K562 (cell line): ENCODE measurements at regions not wholly inside any gene's neighbourhood (a gene's known extent, or its start where the extent isn't known, plus 50 kb on each side); places are given as distances from the start of the nearest gene placed in this dataset.

Experiments
- HEY1 ChIP-seq: fragments of 250-450 bp; sonication (Bioruptor Pico); IDR thresholded peaks from 2 replicates; pipeline ENCODE4 v1.5.0; 2020; ENCODE audit warnings: mild to moderate bottlenecking, moderate library complexity, borderline replicate concordance
- KAT8 ChIP-seq: fragments of 450-650 bp; IDR thresholded peaks from 2 replicates; pipeline ENCODE4 v1.6.1; 2016; ENCODE audit warnings: low read depth, mild to moderate bottlenecking
- POLR2AphosphoS5 ChIP-seq: IDR thresholded peaks from 2 replicates; pipeline ENCODE4 v1.6.1; 2011; ENCODE audit warnings: mild to moderate bottlenecking, low read depth, low read length, moderate library complexity; ENCODE audit not compliant: control insufficient read depth, insufficient read depth
- POLR2H ChIP-seq: IDR thresholded peaks from 2 replicates; pipeline ENCODE4 v1.6.1; 2016; ENCODE audit warnings: missing genetic modification characterization, low read depth, mild to moderate bottlenecking, control low read depth, missing compliant biosample characterization, moderate library complexity
- SIX5 ChIP-seq, 2 experiments: IDR thresholded peaks; 2 replicates each; pipeline ENCODE4 v1.6.1; 2011; ENCODE audit warnings: low read length in 2 of 2, borderline replicate concordance in 1 of 2, low read depth in 1 of 2, mild to moderate bottlenecking in 1 of 2, moderate library complexity in 1 of 2; ENCODE audit not compliant: insufficient read depth in 1 of 2
- SOX6 ChIP-seq: fragments of 450-650 bp; IDR thresholded peaks from 2 replicates; pipeline ENCODE4 v1.6.1; 2014; ENCODE audit warnings: mild to moderate bottlenecking
- ZBTB7A ChIP-seq: IDR thresholded peaks from 2 replicates; pipeline ENCODE4 v1.6.1; 2011; ENCODE audit warnings: low read depth, mild to moderate bottlenecking, low read length, moderate library complexity, borderline replicate concordance; ENCODE audit not compliant: control insufficient read depth
- ZNF174 ChIP-seq: fragments of 250-450 bp; sonication (Bioruptor Pico); IDR thresholded peaks from 2 replicates; pipeline ENCODE4 v1.4.0; 2020; ENCODE audit warnings: mild to moderate bottlenecking
- ZNF668 ChIP-seq: fragments of 250-450 bp; sonication (Bioruptor Pico); IDR thresholded peaks from 2 replicates; pipeline ENCODE4 v1.8.0; 2022; ENCODE audit warnings: mild to moderate bottlenecking, inconsistent platforms
- ZNF785 ChIP-seq: fragments of 250-450 bp; sonication (Bioruptor Pico); IDR thresholded peaks from 2 replicates; pipeline ENCODE4 v1.4.0; 2020; ENCODE audit warnings: mild to moderate bottlenecking
- TF ChIP-seq, protein P1 (sequence below), 2 experiments: fragments of 450-650 bp in 1 of 2; IDR thresholded peaks; 2 replicates each; pipeline ENCODE4 v1.6.1; 2011 to 2017; ENCODE audit warnings: low read depth in 2 of 2, antibody characterized with exemption in 1 of 2, borderline replicate concordance in 1 of 2, low read length in 1 of 2, mild to moderate bottlenecking in 1 of 2, mixed read lengths in 1 of 2; ENCODE audit not compliant: control insufficient read depth in 1 of 2
- TF ChIP-seq, protein P2 (sequence below): fragments of 250-450 bp; sonication (Bioruptor Pico); IDR thresholded peaks from 2 replicates; pipeline ENCODE4 v1.8.0; 2021; ENCODE audit warnings: moderate library complexity, mild to moderate bottlenecking, inconsistent platforms
- TF ChIP-seq, protein P3 (sequence below): fragments of 450-650 bp; formaldehyde crosslinking; IDR thresholded peaks from 2 replicates; pipeline ENCODE4 v1.4.0; 2020; ENCODE audit warnings: mild to moderate bottlenecking, moderate library complexity
- TF ChIP-seq, protein P4 (sequence below): IDR thresholded peaks from 2 replicates; pipeline ENCODE4 v1.6.1; 2014; ENCODE audit warnings: antibody characterized with exemption
- TF ChIP-seq, protein P5 (sequence below): fragments of 450-650 bp; IDR thresholded peaks from 2 replicates; pipeline ENCODE4 v1.6.1; 2016
- TF ChIP-seq, protein P6 (sequence below): sonication (generic); formaldehyde crosslinking; IDR thresholded peaks from 2 replicates; pipeline ENCODE4 v1.8.1; 2023; ENCODE audit warnings: mild to moderate bottlenecking, missing genetic modification reagents

DNA sequence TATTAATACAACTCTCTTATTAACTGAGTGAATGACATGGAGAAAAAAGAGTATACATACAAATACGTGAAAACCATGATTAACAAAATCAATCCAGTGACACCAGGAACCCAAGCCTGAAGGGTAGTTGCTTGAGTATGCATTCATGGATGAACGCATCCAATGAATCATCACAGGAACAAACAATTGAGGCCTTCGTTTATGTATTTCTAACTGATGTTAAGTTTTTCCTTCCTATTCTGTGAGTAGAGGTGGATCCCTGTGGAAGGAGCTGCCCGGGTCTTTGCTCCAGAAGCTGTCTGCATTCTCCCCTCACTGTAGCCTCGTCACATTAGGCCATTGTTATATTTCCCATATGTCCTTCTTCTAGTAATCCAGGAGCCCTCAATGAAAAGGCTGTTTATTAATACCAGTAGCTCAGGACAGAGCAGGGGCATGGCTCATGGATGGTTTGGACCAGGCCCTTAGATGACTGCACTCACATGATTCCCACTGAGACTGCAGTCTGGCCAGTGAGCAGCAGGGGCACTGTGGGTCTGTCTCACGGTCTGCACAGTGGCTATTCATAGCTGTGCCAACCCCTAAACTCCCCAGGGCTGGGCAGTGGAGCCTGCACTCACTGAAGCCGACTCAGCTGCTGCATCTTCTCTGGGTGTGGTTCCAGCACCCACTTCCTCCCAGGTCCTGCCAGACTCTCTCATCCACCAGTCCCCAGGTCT, 128.1 kb upstream of the TOP3B start (continued):
- TF ChIP-seq, protein P1, sequence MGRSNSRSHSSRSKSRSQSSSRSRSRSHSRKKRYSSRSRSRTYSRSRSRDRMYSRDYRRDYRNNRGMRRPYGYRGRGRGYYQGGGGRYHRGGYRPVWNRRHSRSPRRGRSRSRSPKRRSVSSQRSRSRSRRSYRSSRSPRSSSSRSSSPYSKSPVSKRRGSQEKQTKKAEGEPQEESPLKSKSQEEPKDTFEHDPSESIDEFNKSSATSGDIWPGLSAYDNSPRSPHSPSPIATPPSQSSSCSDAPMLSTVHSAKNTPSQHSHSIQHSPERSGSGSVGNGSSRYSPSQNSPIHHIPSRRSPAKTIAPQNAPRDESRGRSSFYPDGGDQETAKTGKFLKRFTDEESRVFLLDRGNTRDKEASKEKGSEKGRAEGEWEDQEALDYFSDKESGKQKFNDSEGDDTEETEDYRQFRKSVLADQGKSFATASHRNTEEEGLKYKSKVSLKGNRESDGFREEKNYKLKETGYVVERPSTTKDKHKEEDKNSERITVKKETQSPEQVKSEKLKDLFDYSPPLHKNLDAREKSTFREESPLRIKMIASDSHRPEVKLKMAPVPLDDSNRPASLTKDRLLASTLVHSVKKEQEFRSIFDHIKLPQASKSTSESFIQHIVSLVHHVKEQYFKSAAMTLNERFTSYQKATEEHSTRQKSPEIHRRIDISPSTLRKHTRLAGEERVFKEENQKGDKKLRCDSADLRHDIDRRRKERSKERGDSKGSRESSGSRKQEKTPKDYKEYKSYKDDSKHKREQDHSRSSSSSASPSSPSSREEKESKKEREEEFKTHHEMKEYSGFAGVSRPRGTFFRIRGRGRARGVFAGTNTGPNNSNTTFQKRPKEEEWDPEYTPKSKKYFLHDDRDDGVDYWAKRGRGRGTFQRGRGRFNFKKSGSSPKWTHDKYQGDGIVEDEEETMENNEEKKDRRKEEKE (IDR thresholded peaks at IDR 0.05; ENCODE audit: borderline replicate concordance in 1 of 2, control insufficient read depth in 1 of 2, low read depth in 2 of 2, low read length in 1 of 2), result no peak
- TF ChIP-seq, protein P2, sequence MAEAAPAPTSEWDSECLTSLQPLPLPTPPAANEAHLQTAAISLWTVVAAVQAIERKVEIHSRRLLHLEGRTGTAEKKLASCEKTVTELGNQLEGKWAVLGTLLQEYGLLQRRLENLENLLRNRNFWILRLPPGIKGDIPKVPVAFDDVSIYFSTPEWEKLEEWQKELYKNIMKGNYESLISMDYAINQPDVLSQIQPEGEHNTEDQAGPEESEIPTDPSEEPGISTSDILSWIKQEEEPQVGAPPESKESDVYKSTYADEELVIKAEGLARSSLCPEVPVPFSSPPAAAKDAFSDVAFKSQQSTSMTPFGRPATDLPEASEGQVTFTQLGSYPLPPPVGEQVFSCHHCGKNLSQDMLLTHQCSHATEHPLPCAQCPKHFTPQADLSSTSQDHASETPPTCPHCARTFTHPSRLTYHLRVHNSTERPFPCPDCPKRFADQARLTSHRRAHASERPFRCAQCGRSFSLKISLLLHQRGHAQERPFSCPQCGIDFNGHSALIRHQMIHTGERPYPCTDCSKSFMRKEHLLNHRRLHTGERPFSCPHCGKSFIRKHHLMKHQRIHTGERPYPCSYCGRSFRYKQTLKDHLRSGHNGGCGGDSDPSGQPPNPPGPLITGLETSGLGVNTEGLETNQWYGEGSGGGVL (CRISPR knock-in tag), result no peak
- TF ChIP-seq, protein P3, sequence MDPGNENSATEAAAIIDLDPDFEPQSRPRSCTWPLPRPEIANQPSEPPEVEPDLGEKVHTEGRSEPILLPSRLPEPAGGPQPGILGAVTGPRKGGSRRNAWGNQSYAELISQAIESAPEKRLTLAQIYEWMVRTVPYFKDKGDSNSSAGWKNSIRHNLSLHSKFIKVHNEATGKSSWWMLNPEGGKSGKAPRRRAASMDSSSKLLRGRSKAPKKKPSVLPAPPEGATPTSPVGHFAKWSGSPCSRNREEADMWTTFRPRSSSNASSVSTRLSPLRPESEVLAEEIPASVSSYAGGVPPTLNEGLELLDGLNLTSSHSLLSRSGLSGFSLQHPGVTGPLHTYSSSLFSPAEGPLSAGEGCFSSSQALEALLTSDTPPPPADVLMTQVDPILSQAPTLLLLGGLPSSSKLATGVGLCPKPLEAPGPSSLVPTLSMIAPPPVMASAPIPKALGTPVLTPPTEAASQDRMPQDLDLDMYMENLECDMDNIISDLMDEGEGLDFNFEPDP (CRISPR knock-in tag), result peak; percentile 17; the same call in 1 of the 2 replicates
- TF ChIP-seq HEY1 (CRISPR knock-in tag), result 0 out of 2 replicates have a peak, but pooled peaks have one; percentile 75
- no peak for TF ChIP-seq ZBTB7A
- TF ChIP-seq ZNF174 (CRISPR knock-in tag), result no peak
- no peak for TF ChIP-seq ZNF785
- TF ChIP-seq, protein P4, sequence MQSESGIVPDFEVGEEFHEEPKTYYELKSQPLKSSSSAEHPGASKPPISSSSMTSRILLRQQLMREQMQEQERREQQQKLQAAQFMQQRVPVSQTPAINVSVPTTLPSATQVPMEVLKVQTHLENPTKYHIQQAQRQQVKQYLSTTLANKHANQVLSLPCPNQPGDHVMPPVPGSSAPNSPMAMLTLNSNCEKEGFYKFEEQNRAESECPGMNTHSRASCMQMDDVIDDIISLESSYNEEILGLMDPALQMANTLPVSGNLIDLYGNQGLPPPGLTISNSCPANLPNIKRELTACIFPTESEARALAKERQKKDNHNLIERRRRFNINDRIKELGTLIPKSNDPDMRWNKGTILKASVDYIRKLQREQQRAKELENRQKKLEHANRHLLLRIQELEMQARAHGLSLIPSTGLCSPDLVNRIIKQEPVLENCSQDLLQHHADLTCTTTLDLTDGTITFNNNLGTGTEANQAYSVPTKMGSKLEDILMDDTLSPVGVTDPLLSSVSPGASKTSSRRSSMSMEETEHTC, result peak; percentile 79
- TF ChIP-seq ZNF668 (CRISPR knock-in tag), result no peak
- no peak for TF ChIP-seq POLR2AphosphoS5
- no peak for TF ChIP-seq SIX5 (IDR thresholded peaks at IDR 0.05; ENCODE audit: borderline replicate concordance in 1 of 2, insufficient read depth in 1 of 2, low read depth in 1 of 2, low read length in 2 of 2)
- no peak for TF ChIP-seq POLR2H (tag)
- TF ChIP-seq, protein P5, sequence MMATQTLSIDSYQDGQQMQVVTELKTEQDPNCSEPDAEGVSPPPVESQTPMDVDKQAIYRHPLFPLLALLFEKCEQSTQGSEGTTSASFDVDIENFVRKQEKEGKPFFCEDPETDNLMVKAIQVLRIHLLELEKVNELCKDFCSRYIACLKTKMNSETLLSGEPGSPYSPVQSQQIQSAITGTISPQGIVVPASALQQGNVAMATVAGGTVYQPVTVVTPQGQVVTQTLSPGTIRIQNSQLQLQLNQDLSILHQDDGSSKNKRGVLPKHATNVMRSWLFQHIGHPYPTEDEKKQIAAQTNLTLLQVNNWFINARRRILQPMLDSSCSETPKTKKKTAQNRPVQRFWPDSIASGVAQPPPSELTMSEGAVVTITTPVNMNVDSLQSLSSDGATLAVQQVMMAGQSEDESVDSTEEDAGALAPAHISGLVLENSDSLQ, result no peak
- no peak for TF ChIP-seq KAT8
- TF ChIP-seq SOX6, result no peak
- TF ChIP-seq, protein P6, sequence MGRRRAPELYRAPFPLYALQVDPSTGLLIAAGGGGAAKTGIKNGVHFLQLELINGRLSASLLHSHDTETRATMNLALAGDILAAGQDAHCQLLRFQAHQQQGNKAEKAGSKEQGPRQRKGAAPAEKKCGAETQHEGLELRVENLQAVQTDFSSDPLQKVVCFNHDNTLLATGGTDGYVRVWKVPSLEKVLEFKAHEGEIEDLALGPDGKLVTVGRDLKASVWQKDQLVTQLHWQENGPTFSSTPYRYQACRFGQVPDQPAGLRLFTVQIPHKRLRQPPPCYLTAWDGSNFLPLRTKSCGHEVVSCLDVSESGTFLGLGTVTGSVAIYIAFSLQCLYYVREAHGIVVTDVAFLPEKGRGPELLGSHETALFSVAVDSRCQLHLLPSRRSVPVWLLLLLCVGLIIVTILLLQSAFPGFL, result 0 out of 2 replicates have a peak, but pooled peaks have one; percentile 74
